CD4-positive, alpha-beta memory T cell (primary cell): ENCODE measurements at regions not wholly inside any gene's neighbourhood (a gene's known extent, or its start where the extent isn't known, plus 50 kb on each side); places are given as distances from the start of the nearest gene placed in this dataset.
A peak's percentile ranks its signal among the peaks of the same experiment; 100 is the strongest.

Experiments
- CTCF ChIA-PET: fragments of 350-600 bp; sonication (Branson Sonifier 250); formaldehyde crosslinking; loops from one replicate; lab custom pipeline; 2021; ENCODE audit warnings: inconsistent platforms; ENCODE audit not compliant: partially characterized antibody; lab: Charles Lee
- POLR2A ChIA-PET: fragments of 350-600 bp; sonication (Branson Sonifier 250); formaldehyde crosslinking; loops from one replicate; lab custom pipeline; 2021; ENCODE audit not compliant: partially characterized antibody; lab: Charles Lee
- DNase-seq, 5 donors: peaks; one replicate each; pipeline versions ENCODE4 v3.0.0 to v3.0.0-alpha.2; 2020 to 2022; ENCODE audit warnings: mixed read lengths in 1 of 5
- H3K27ac ChIP-seq: one replicate; pipeline ENCODE4 v1.7.0; 2013; ENCODE audit warnings: low read depth, low read length
- H3K27me3 ChIP-seq: 2 replicates; pipeline ENCODE4 v1.7.0; 2013; ENCODE audit warnings: mild to moderate bottlenecking, low read length, moderate library complexity; ENCODE audit not compliant: insufficient read depth
- H3K36me3 ChIP-seq: 2 replicates; pipeline ENCODE4 v1.7.0; 2013; ENCODE audit warnings: mild to moderate bottlenecking, low read length, moderate library complexity; ENCODE audit not compliant: insufficient read depth
- H3K4me1 ChIP-seq: 2 replicates; pipeline ENCODE4 v1.7.0; 2013; ENCODE audit warnings: mild to moderate bottlenecking, low read length, moderate library complexity; ENCODE audit not compliant: insufficient read depth
- H3K4me3 ChIP-seq, 2 donors: one replicate each; pipeline ENCODE4 v1.7.0; 2013; ENCODE audit warnings: low read length in 2 of 2, mild to moderate bottlenecking in 1 of 2
- H3K9me3 ChIP-seq, 2 donors: one replicate each; pipeline ENCODE4 v1.7.0; 2013; ENCODE audit warnings: low read length in 2 of 2, control low read depth in 1 of 2; ENCODE audit not compliant: control insufficient read depth in 1 of 2
- H3K27ac Mint-ChIP-seq, 7 donors: one replicate each; pipeline ENCODE4 v1.8.0; 2020 to 2021; ENCODE audit warnings: mixed read lengths in 7 of 7, mild to moderate bottlenecking in 6 of 7, inconsistent platforms in 3 of 7, moderate library complexity in 3 of 7
- H3K27me3 Mint-ChIP-seq, 2 donors: one replicate each; pipeline ENCODE4 v1.8.0; 2020 to 2021; ENCODE audit warnings: mixed read lengths in 2 of 2
- H3K36me3 Mint-ChIP-seq, 2 donors: one replicate each; pipeline ENCODE4 v1.8.0; 2020 to 2021; ENCODE audit warnings: mixed read lengths in 2 of 2, inconsistent platforms in 1 of 2, mild to moderate bottlenecking in 1 of 2
- H3K4me1 Mint-ChIP-seq, 4 donors: one replicate each; pipeline ENCODE4 v1.8.0; 2020 to 2021; ENCODE audit warnings: mixed read lengths in 4 of 4, mild to moderate bottlenecking in 1 of 4
- H3K4me3 Mint-ChIP-seq, 8 donors: one replicate each; pipeline ENCODE4 v1.8.0; 2020 to 2021; ENCODE audit warnings: mixed read lengths in 8 of 8, mild to moderate bottlenecking in 7 of 8, moderate library complexity in 6 of 8, inconsistent platforms in 3 of 8
- H3K9me3 Mint-ChIP-seq, 8 donors: one replicate each; pipeline ENCODE4 v1.8.0; 2020 to 2021; ENCODE audit warnings: mixed read lengths in 8 of 8, mild to moderate bottlenecking in 5 of 8, inconsistent platforms in 3 of 8, moderate library complexity in 1 of 8
- intact Hi-C: fragments of 100-400 bp; cut with micrococcal nuclease; formaldehyde crosslinking; loops from one replicate; pipeline ENCODE4 v1.15.1; 2023

GRCh38 chr12:98179151-98179550, 336.2 kb upstream of the TMPO start:
- H3K27ac ChIP-seq = no peak overlapping the region
- ChIA-PET CTCF (no interaction called here), POLR2A (no interaction called here)
- H3K4me1 ChIP-seq = no peaks in the 10 kb centered on the region
- Mint-ChIP-seq H3K27ac (no peak overlapping the region), H3K36me3 (no peaks in the 10 kb centered on the region), H3K27me3 (peaks cover 1 to 8% of the 10 kb centered on the region in 2 donors), H3K4me3 (no peak overlapping the region), H3K4me1 (no peaks in the 10 kb centered on the region), H3K9me3 (peaks cover 0 to 5% (median 0%) of the 10 kb centered on the region in 8 donors)
- no peaks in the 10 kb centered on the region for H3K9me3 ChIP-seq
- intact Hi-C loops = no loop called here
- H3K4me3 ChIP-seq = no peak overlapping the region
- H3K27me3 ChIP-seq = no peaks in the 10 kb centered on the region
- no peaks in the 10 kb centered on the region for H3K36me3 ChIP-seq
- no peak for DNase-seq

- Mint-ChIP-seq H3K36me3 (no peaks in the 10 kb centered on the region), H3K4me1 (no peaks in the 10 kb centered on the region), H3K4me3 (no peak overlapping the region), H3K9me3 (peaks cover 0 to 5% (median 0%) of the 10 kb centered on the region in 8 donors), H3K27me3 (peaks cover 1 to 5% of the 10 kb centered on the region in 2 donors), H3K27ac (no peak overlapping the region)
- H3K27me3 ChIP-seq = no peaks in the 10 kb centered on the region
- ChIA-PET CTCF (no interaction called here), POLR2A (no interaction called here)
- H3K36me3 ChIP-seq = no peaks in the 10 kb centered on the region
- no peak overlapping the region for H3K27ac ChIP-seq
- intact Hi-C loops = no loop called here
- no peak overlapping the region for H3K4me3 ChIP-seq
- H3K4me1 ChIP-seq = no peaks in the 10 kb centered on the region
- H3K9me3 ChIP-seq = no peaks in the 10 kb centered on the region
- DNase-seq = no peak
Measured at GRCh38 chr12:98180603-98181002, 334.8 kb upstream of the TMPO start.

- H3K4me3 ChIP-seq = no peak overlapping the region
- POLR2A ChIA-PET = no interaction called here
Measured at GRCh38 chr12:98182821-98183220, 332.6 kb upstream of the TMPO start.

GRCh38 chr12:98185606-98186005, 329.8 kb upstream of the TMPO start:
- Histone ChIP-seq H3K27ac (no peak overlapping the region), H3K4me1 (no peaks in the 10 kb centered on the region), H3K27me3 (no peaks in the 10 kb centered on the region), H3K4me3 (no peak overlapping the region), H3K9me3 (no peaks in the 10 kb centered on the region), H3K36me3 (no peaks in the 10 kb centered on the region)
- ChIA-PET POLR2A (no interaction called here), CTCF (no interaction called here)
- H3K4me1 Mint-ChIP-seq = no peaks in the 10 kb centered on the region
- H3K27me3 Mint-ChIP-seq = peaks cover 0 to 5% of the 10 kb centered on the region in 2 donors
- H3K9me3 Mint-ChIP-seq = peaks cover 0 to 5% (median 0%) of the 10 kb centered on the region in 8 donors
- H3K27ac Mint-ChIP-seq = no peak overlapping the region
- no peak overlapping the region for H3K4me3 Mint-ChIP-seq
- no peaks in the 10 kb centered on the region for H3K36me3 Mint-ChIP-seq
- DNase-seq = no peak
- intact Hi-C loops = no loop called here

More at GRCh38 chr12:98182821-98183220, 332.6 kb upstream of the TMPO start:
- Mint-ChIP-seq H3K27me3 (peaks cover 0 to 5% of the 10 kb centered on the region in 2 donors), H3K4me1 (no peaks in the 10 kb centered on the region), H3K4me3 (no peak overlapping the region), H3K9me3 (peaks cover 0 to 5% (median 0%) of the 10 kb centered on the region in 8 donors), H3K27ac (no peak overlapping the region), H3K36me3 (no peaks in the 10 kb centered on the region)
- CTCF ChIA-PET = no interaction called here
- H3K27ac ChIP-seq = no peak overlapping the region
- H3K4me1 ChIP-seq = no peaks in the 10 kb centered on the region
- intact Hi-C loops = no loop called here
- no peaks in the 10 kb centered on the region for H3K27me3 ChIP-seq
- H3K9me3 ChIP-seq = no peaks in the 10 kb centered on the region
- no peaks in the 10 kb centered on the region for H3K36me3 ChIP-seq
- DNase-seq = no peak

- peaks cover 0 to 1% (median 0%) of the 10 kb centered on the region in 8 donors for H3K9me3 Mint-ChIP-seq
- Histone ChIP-seq H3K4me1 (no peaks in the 10 kb centered on the region), H3K9me3 (no peaks in the 10 kb centered on the region), H3K27ac (no peak overlapping the region), H3K36me3 (no peaks in the 10 kb centered on the region), H3K27me3 (no peaks in the 10 kb centered on the region), H3K4me3 (no peak overlapping the region)
- H3K27ac Mint-ChIP-seq = no peak overlapping the region
- no peak for DNase-seq
- POLR2A ChIA-PET = no interaction called here
- H3K36me3 Mint-ChIP-seq = no peaks in the 10 kb centered on the region
- H3K27me3 Mint-ChIP-seq = no peaks in the 10 kb centered on the region
- CTCF ChIA-PET = no interaction called here
- intact Hi-C loops = no loop called here
- H3K4me1 Mint-ChIP-seq = no peaks in the 10 kb centered on the region
- H3K4me3 Mint-ChIP-seq = no peak overlapping the region
Measured at GRCh38 chr12:98188650-98189077, 326.7 kb upstream of the TMPO start.

GRCh38 chr12:98194591-98194990, 320.8 kb upstream of the TMPO start:
- Histone ChIP-seq H3K27me3 (no peaks in the 10 kb centered on the region), H3K9me3 (no peaks in the 10 kb centered on the region), H3K4me3 (no peak overlapping the region), H3K36me3 (no peaks in the 10 kb centered on the region), H3K27ac (no peak overlapping the region), H3K4me1 (no peaks in the 10 kb centered on the region)
- Mint-ChIP-seq H3K27ac (no peak overlapping the region), H3K27me3 (peaks cover 2 to 3% of the 10 kb centered on the region in 2 donors), H3K36me3 (no peaks in the 10 kb centered on the region), H3K9me3 (peaks cover 0 to 2% (median under 1%) of the 10 kb centered on the region in 8 donors), H3K4me1 (no peaks in the 10 kb centered on the region), H3K4me3 (no peak overlapping the region)
- ChIA-PET CTCF (interaction anchor here (0.6 kb wide), 1 partner anchor 863 kb away, joined by 3 read pairs; no protein-coding TSS in a partner anchor), POLR2A (no interaction called here)
- intact Hi-C loops = no loop called here
- DNase-seq = no peak

GRCh38 chr12:98198261-98198982, 317.0 kb upstream of the TMPO start:
- CTCF ChIA-PET = no interaction called here

More at GRCh38 chr12:98198261-98198982, 317.0 kb upstream of the TMPO start:
- H3K4me3 ChIP-seq = no peak overlapping the region
- peaks cover 7% of the 10 kb centered on the region in 2 donors for H3K27me3 Mint-ChIP-seq
- H3K9me3 Mint-ChIP-seq = peaks cover 0 to 6% (median 4%) of the 10 kb centered on the region in 8 donors
- no peaks in the 10 kb centered on the region for H3K4me1 ChIP-seq
- no peak overlapping the region for H3K27ac ChIP-seq
- intact Hi-C loops = no loop called here
- no peaks in the 10 kb centered on the region for H3K36me3 ChIP-seq
- peak overlapping the region in 1 of 7 donors; percentile 69 for H3K27ac Mint-ChIP-seq
- no peak for DNase-seq
- no peaks in the 10 kb centered on the region for H3K4me1 Mint-ChIP-seq
- no peaks in the 10 kb centered on the region for H3K27me3 ChIP-seq
- H3K9me3 ChIP-seq = no peaks in the 10 kb centered on the region
- POLR2A ChIA-PET = no interaction called here
- no peak overlapping the region for H3K4me3 Mint-ChIP-seq
- no peaks in the 10 kb centered on the region for H3K36me3 Mint-ChIP-seq
